Esophagus muscularis mucosa (tissue), 4 donors: ENCODE measurements at regions not wholly inside any gene's neighbourhood (a gene's known extent, or its start where the extent isn't known, plus 50 kb on each side); places are given as distances from the start of the nearest gene placed in this dataset.

Source experiments
- CTCF ChIP-seq, 3 experiments: fragments of 200-600 bp in 2 of 3; fragments of 450-650 bp in 1 of 3; sonication (generic) in 2 of 3; IDR thresholded peaks; one replicate each; pipeline ENCODE4 v1.5.1; 2017 to 2019; ENCODE audit warnings: antibody characterized with exemption in 3 of 3, mild to moderate bottlenecking in 2 of 3, moderate library complexity in 1 of 3
- EP300 ChIP-seq: sonication (generic); formaldehyde crosslinking; IDR thresholded peaks from one replicate; pipeline ENCODE4 v1.6.1; 2017; ENCODE audit warnings: antibody characterized with exemption
- POLR2A ChIP-seq: fragments of 450-650 bp; IDR thresholded peaks from one replicate; pipeline ENCODE4 v1.6.1; 2017; ENCODE audit warnings: antibody characterized with exemption, moderate library complexity, mild to moderate bottlenecking, low read depth
- POLR2AphosphoS5 ChIP-seq, 2 donors: sonication (generic); formaldehyde crosslinking; IDR thresholded peaks; one replicate each; pipeline ENCODE4 v1.6.1; 2017; ENCODE audit warnings: antibody characterized with exemption in 2 of 2

GRCh38 chr10:57891201-57892006 lies 376.3 kb downstream of the IPMK start:
- no peak for TF ChIP-seq POLR2AphosphoS5 (IDR thresholded peaks at IDR 0.05)
- no peak for TF ChIP-seq CTCF (IDR thresholded peaks at IDR 0.05)
- TF ChIP-seq POLR2A = no peak
- TF ChIP-seq EP300 = no peak
